VCaP (cell line): ENCODE measurements at regions not wholly inside any gene's neighbourhood (a gene's known extent, or its start where the extent isn't known, plus 50 kb on each side); places are given as distances from the start of the nearest gene placed in this dataset.

ENCODE experiments used
- H3K27ac ChIP-seq: fragments of 450-650 bp; 2 replicates; pipeline ENCODE4 v1.5.1; 2017
- TF ChIP-seq, protein P1 (sequence below): fragments of 450-650 bp; conservative IDR thresholded peaks from 2 replicates; pipeline ENCODE4 v1.5.1; 2017; ENCODE audit warnings: mild to moderate bottlenecking, moderate library complexity

DNA sequence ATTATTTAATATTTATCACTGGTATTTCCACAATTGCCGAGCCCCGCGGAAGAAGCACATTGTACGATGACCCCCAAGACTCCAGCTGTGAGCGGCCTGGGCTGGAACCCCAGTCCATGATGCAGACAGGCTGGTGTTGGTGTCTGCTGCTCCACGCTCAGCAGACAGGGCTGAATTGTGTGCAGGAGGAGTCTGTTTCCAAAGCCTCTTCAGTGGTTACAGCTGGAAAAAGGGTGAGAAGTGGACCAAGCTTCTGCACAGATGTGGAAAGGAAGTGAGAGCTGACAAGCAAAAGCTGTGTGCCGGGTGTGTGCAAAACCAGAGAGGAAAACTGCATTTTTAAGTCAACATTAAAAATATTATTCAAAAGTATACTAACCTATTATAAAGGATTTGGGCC lies 500.4 kb downstream of the GALR1 start:
- no peak overlapping the region for H3K27ac ChIP-seq
- TF ChIP-seq, protein P1, sequence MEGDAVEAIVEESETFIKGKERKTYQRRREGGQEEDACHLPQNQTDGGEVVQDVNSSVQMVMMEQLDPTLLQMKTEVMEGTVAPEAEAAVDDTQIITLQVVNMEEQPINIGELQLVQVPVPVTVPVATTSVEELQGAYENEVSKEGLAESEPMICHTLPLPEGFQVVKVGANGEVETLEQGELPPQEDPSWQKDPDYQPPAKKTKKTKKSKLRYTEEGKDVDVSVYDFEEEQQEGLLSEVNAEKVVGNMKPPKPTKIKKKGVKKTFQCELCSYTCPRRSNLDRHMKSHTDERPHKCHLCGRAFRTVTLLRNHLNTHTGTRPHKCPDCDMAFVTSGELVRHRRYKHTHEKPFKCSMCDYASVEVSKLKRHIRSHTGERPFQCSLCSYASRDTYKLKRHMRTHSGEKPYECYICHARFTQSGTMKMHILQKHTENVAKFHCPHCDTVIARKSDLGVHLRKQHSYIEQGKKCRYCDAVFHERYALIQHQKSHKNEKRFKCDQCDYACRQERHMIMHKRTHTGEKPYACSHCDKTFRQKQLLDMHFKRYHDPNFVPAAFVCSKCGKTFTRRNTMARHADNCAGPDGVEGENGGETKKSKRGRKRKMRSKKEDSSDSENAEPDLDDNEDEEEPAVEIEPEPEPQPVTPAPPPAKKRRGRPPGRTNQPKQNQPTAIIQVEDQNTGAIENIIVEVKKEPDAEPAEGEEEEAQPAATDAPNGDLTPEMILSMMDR, result no peak

DNA sequence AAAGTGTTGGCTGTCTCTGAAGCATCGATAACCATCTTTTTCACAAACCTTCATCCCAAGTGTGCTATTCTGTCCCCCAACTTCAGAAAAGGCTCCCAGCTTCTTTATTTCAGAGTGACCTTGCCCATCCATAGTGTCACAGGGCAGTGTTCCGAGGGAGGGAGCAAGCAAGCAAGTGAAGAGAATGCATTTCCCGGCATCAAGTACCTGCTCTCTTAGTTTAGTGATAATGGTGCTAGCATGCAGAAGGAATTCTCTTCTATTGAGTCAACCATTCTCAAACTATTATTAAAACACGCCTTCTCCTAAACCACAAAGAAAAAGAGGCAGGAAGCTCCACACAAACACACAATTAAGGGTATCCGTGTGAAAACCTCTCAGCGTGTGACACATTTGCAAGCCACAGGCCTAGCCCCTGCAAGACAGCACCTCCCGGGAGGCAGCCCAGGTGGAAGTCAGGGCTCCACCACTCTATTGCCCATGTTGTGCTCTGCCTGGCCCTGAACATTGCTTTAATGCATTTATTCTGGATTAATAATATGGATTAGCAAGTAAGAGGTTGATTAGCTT lies 504.9 kb downstream of the GALR1 start:
- TF ChIP-seq, protein P1, result no peak
- no peak overlapping the region for H3K27ac ChIP-seq

DNA sequence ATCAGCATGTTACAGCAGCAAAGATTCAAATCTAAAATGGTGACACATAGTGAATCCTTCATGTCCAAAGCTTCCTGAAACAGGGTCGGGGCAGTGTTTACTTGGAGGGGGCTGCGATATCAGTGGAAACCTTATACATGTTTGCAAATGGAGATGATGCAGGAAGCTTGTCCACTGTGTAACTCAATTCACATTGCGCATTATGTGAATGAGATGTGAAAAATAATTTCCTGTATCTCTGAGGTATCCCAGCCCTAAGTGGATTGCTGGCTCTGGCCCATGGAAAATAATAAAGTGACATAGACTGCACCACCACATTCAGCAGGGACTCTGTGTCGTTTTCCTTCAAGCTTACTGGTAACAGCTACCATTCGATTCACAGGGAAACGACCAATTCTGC lies 505.5 kb downstream of the GALR1 start:
- TF ChIP-seq, protein P1, result no peak
- no peak overlapping the region for H3K27ac ChIP-seq

DNA sequence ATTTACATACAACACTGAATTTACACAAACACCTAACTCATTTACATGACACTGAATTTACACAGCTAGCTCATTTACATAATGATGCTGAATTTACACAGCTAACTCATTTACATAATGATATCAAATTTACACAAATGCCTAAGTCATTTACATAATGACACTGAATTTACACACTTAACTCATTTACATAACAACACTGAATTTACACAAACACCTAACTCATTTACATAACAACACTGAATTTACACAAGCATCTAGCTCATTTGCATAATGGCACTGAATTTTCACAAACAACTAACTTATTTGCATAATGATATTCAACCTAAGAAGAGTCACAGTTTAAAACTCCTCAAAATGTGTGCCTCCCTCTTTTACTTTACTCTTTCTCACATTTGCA lies 511.7 kb downstream of the GALR1 start:
- H3K27ac ChIP-seq, result no peak overlapping the region
- TF ChIP-seq, protein P1, result no peak

DNA sequence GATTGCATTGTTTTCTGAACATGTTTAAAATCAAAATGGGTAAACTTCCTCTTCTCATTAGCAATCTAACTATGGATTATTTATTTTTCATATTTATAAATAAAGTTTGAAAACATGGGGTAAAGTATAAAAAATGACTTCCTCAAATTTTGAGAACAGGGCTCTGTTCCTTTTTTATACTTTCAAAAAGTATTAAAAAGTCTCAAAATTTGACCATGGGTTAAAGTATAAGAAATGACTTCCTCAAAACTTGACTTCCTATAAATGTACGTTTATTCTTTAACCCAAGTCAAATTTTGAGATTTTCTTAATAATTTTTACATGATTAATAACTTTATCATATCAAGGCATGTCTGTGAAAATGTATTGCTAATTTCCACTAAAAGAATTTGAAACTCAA lies 512.4 kb downstream of the GALR1 start:
- TF ChIP-seq, protein P1, result no peak
- no peak overlapping the region for H3K27ac ChIP-seq

DNA sequence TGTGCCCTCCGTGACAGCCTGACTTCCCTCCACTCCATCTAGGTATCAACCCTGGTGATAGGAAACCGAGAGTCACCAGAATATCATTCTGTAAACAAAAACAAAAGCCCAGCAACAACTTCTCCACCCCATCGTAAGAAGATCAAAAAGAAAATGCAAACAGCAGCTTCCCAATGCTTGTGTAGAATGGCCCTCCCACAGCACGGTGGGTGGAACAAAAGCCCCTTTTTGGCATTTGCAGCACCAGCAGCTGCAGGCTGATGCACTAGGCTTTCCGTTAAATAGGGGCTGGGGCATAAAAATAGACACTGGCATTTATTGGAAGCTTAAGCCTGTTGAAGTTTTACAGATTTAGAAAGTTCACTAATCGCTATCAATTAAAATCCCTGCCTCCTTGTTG lies 513.0 kb downstream of the GALR1 start:
- H3K27ac ChIP-seq, result no peak overlapping the region
- TF ChIP-seq, protein P1, result no peak

DNA sequence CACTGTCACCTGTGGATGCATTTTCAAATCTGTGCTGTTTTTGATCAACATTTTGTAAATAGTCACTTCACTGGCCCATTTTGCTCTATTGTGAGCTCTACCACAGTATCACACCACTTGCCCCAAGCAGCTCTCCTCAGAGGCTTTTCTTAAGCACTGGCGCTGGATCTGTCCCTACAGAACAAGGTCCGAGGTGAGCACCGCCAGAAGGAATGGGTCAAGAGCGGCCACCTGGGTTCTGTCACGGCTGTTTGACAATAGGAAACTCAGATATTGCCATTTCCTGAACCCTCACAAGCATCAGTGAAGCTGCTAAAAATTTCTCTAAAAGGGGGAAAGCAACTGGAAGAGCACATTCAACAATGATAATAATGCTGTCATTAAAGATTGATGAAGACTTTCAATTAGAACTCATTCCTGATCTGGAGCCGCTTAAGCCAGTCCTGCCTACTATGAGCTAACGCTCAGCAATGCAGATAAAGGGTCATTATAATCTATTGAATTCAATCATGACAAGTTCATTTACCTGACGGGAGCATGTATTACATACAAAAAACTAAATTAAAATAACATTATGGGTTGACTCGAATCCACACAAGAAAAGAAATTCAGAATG lies 514.0 kb downstream of the GALR1 start:
- TF ChIP-seq, protein P1, result no peak
- no peak overlapping the region for H3K27ac ChIP-seq
